ENCODE measurements at regions not wholly inside any gene's neighbourhood (a gene's known extent, or its start where the extent isn't known, plus 50 kb on each side); places are given as distances from the start of the nearest gene placed in this dataset.
"Not testable (repeated sequence)": the region's sequence is repeated elsewhere in the genome, so short reads cannot be mapped to it uniquely, and the experiment has no call there.

DNA sequence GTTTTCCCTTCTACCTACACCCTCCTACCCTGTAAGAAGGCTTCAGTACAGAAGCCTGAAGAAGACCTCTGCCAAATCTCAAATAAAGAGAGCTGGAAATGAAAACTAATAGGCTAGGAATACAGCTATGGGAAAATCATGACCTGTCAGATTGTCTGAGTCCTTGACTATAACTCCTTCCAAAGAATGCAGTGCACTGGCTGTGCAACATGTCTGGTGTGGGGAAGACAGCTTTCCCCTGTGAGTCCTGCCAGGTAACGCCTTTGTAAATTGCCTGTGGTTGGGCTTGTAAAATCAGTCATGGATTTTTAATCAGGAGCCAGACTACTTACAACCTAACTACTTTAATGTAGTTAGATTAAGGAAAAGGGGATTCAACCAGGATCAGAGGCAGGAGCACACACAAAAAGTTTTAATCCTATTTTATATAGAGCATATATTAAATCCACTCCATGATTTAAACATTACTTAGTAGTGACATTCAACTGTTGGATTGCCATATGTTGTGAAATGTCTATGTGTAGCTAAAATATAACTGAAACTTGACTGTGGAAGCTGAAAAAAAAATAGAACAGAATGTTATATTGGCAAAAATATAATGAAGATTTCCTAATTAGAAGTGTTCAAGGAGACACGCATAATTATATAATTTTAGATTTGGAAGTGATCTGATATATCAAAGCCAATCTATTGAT is 1667.8 kb downstream of the KCNT2 start:
- DNase-seq = no peak

DNA sequence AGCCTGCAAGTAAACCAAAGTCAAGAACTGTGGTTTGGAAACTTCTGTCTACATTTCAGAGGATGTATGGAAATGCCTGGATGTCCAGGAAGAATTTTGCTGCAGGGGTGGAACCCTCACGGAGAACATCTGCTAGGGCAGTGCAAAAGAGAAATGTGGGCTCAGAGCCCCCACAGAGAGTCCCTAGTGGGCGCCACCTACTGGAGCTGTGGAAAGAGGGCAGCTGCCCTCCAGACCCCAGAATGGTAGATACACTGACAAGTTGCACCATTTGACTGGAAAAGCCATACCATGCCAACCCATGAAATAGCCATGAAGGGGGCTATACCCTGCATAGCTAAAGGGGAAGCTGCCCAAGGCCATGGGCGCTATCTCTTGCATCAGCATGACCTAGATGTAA is 1672.4 kb downstream of the KCNT2 start:
- DNase-seq = no peak

DNA sequence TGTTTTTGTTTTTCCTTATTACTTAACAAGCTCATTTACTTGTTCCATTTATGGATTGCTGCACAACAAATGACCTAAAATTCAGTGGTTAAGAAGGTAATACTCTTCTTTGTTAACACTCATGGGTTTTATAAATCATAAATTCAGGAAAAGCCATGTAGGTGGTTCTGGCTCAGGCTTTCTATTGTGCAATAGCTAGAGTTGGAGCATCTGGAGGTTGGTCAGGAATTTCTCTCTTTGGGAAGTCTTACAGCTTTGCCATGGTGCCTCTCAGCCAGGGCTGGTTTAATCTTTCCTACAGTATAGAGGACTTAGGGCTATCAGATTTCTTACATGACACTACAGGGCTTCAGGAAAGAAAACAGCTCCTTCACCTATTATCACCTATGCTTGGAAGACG is 1677.1 kb downstream of the KCNT2 start:
- no peak for DNase-seq

DNA sequence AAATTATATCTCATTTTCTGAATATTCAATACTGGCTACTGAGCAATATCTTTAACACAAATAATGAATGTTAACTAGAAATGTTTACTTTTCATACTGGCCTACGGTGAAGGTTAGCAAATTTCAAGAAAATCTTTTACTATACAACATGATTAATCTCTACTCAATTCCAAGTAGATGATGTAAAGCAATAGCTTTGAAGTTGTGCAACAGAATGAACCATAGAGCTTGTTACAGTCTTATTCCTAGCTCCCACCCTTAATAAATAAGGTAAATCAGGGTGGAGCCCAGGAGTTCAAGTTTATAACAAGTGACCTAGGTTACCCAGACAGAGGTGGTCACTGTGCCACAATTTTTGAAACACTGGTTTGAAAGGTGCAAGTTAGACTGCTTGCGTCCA is 1678.1 kb downstream of the KCNT2 start:
- no peak for DNase-seq

DNA sequence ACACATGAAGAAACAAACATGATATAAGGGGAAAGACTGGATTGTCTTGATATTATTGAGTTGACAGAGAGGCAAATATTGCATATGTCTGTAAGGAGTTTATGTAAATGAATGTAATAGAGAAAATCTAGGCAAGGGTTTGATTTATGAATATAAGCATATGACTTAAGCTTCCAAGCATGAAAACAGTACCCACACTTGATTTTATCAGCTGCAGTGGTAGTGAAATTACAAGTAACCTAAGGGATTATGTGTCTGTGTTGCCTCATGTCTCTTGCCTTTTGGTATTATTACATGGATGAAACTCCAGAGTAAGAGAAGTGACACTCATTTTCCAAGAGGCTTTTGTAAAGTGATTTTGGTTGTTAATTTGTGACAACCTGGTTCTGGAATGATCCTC is 1678.9 kb downstream of the KCNT2 start:
- no peak for DNase-seq

DNA sequence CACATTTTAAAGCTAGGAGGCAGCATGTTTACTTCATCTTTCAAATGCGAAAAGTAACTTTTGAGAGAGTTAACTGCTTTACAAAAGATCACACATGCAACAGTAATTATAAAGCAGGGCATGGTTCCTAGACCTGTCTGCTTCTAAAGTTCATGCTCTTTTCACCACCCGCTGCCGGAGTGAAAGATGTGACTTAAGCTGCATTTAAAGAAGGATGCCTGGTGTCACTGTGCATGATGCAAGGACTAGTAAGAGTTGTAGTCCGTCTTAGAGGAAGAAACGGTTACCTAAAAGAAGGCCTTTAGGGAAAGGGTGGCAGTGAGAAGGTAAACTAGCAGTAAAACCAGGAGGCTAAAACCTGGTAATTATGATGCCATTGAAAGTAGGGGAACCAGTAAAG is 1689.1 kb downstream of the KCNT2 start:
- DNase-seq = no peak

DNA sequence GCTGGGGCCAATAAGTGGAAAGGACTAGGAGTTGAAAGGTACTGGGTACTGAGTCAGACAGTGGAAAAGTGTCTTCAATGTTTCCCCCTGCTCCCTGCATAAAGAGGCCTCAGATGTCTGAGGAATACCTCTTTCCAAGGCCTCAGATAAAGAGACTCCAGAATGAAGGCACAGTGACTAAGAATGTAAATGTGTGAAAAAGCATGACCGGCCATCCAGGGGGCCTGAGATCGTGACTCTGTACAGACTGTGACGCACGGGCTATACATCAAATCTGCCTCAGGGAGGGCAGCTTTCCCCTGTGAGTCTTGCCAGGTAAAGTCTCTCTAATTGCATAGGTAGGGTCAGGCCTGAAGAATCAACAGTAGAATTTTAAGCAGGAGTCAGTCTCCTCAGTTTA is 1690.5 kb downstream of the KCNT2 start:
- DNase-seq = no peak

DNA sequence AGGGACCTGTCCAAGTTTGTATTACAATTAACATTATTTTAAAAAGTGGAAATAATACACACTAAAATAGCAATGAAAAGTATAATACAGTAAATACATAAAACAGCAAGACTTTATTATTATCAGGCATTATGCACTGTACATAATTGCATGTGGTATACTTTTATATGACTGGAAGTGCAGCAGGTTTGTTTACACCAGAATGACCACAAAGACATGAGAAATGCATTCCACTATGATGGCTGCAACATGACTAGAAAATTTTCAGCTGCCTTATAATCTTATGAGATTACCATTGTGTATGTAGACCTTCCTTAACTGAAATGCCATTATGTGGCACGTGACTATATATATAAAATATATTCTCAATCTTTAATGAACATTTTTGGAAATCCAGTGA is 1699.6 kb downstream of the KCNT2 start:
- no peak for DNase-seq

DNA sequence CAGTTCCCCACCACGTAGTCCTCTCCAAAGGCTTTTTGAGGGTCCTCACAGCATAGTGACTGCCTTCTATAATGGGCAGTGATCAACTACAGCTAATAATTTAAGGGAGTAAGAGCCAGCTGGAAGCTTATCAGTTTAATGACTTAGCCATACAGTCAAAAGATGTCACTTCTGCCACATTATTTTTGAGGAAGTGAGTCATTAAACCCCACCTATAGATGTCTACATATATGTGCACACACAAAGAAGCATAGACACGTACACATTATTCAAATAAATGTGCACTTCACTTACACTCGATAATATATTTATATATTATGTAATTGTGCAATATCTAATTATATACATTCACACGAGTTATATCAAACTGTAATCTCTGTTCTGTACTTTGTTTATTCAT is 1704.7 kb downstream of the KCNT2 start:
- no peak for DNase-seq

DNA sequence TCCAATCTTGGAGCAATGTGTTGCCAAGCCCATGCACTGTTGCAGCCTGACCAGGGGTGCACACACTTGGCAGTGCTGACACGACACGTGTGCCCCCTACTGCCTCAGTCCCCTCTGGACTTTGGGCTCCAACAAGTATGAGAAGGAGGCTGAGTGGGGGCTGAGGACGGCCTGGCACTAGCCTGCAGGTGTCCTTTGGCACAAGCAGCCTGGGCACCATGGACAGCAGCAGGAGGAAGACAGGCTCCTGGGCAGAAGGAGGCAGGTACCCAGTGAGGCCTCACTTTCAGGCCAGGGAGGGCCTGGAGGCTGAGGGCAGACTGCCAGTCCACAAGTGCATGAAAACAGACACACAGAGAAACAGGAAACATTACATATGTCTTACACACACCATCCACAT is 1702.9 kb upstream of the B3GALT2 start:
- DNase-seq = no peak

DNA sequence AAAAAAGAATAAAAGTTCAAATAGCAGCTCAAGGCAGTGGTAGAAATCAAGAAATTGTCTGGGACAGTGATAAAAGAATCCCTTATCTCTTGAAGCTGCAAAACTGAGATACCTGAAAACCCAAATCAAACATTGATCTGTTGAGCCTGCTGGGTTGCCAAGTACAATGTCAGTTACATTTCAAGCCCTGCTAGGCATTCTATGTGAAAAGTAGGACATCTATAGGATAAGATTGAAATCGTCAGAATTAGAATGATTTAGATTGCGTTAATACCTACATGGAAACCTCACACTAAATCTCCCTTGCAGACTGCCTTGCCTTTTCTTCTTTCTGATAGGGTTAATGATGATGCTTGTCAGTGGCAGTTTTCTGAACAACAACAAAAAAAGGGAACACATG is 1684.4 kb upstream of the B3GALT2 start:
- DNase-seq = no peak

DNA sequence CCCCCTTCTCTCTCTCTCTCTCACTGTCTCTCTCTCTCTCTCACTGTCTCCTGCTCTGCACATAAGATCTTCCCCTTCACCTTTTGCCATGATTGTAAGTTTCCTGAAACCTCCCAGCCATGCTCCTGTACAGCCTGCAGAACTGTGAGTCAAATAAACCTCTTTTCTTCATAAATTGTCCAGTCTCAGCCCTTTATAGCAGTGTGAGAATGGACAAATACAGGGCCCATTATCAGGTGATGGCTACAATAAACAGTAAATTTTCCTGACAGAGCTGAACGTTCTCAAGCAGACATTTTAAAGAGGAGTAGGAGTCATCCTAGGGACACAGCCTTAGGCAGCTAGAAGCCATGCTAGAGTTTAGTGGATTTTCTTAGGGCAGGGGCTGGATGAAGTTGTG is 1679.7 kb upstream of the B3GALT2 start:
- no peak for DNase-seq

DNA sequence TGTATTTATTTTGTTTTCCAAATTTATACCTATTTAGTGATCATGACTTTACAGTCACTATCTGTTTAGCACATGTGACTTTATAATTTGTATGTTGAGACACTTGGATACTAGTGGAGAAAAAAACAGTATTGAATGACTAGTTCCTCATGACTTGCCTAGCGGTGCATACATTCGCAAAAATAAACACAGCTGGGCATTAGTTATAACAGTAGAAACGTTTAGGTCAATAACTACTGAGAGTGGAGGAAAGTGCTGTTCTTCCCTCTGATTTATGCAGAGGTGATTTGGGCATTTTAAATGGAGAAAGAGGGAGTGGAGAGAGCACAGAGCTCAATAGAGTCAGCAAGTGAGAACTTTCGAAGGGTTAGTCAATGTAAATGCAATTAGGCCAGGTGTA is 1679.0 kb upstream of the B3GALT2 start:
- no peak for DNase-seq

DNA sequence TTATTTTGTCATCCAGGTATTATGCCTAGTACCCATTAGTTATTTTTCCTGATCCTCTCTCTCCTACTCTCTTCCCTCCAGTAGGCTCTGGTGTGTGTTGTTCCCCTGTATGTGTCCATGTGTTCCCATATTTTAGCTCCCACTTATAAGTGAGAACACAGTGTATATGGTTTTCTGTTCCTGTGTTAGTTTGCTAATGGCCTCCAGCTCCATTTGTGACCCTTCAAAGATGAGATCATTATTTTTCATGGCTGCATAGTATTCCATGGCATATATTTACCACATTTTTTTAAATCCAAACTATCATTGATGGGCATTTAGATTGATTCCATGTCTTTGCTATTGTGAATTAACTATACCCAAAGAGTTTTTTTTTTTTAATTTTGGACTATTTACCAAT is 1675.7 kb upstream of the B3GALT2 start:
- DNase-seq = no peak

DNA sequence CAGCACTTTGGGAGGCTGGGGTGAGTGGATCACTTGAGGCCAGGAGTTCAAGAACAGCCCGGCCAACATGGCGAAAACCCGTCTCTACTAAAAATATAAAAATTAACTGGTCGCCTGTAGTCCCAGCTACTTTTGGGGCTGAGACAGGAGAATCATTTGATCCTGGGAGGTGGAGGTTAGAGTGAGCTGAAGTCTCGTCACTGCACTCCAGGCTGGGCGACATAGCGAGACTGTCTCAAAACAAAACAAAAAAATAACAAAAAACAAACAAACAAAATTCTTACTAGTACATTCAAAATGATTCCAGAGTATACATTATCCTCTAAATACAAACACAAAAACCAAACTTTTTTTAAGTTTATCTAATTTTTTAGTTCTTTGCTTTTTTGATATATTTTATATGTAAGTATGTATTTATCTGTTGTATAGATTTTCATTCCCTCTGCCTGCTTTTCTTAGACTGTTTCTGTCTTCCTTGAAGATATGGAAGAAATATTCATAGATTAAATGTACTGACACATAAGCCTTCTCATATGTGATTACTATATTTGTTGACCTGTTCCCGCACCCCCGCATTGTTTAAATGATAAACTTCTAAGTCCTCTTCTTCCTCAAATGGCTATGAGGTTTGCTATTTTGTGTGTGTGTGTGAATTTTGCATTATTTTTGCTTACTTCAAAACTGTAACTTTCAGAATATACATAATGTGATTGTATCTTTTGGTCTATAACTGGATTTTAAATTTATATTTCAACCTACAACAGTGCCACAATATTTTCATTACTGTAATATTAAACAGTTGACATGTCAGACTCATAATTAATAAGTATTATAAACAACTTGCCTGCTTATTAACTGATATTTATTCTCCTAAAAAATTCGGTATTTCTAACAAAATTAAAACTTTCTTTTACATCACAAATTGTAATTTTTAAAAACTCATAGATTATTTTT is 1674.1 kb upstream of the B3GALT2 start:
- DNase-seq = no peak

DNA sequence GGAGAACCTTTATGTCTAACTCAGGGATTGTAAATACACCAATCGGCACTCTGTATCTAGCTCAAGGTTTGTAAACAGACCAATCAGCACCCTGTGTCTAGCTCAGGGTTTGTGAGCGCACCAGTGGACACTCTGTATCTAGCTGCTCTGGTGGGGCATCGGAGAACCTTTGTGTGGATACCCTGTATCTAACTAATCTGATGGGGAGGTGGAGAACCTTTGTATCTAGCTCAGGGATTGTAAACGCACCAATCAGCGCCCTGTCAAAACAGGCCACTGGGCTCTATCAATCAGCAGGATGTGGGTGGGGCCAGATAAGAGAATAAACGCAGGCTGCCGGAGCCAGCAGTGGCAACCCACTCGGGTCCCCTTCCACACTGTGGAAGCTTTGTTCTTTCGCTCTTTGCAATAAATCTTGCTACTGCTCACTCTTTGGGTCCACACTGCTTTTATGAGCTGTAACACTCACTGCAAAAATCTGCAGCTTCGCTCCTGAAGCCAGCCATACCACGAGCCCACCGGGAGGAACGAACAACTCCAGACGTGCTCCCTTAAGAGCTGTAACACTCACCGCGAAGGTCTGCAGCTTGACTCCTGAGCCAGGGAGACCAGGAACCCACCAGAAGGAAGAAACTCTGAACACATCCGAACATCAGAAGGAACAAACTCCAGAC is 1673.2 kb upstream of the B3GALT2 start:
- not testable (repeated sequence) for DNase-seq

DNA sequence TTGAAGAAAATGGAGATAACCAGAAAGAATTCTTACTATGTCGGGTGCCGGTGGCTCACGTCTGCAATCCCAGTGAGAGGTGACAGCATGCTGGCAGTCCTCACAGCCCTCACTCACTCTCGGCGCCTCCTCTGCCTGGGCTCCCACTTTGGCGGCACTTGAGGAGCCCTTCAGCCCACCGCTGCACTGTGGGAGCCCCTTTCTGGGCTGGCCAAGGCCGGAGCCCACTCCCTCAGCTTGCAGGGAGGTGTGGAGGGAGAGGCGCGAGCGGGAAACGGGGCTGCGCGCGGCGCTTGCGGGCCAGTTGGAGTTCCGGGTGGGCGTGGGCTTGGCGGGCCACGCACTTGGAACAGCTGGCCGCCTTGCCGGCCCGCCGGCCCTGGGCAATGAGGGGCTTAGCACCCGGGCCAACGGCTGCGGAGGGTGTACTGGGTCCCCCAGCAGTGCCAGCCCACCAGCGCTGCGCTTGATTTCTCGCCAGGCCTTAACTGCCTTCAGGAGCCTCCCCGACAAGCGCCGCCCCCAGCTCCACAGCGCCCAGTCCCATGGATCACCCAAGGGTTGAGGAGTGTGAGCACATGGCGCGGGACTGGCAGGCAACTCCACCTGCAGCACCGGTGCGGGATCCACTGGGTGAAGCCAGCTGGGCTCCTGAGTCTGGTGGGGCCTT is 1672.5 kb upstream of the B3GALT2 start:
- not testable (repeated sequence) for DNase-seq

DNA sequence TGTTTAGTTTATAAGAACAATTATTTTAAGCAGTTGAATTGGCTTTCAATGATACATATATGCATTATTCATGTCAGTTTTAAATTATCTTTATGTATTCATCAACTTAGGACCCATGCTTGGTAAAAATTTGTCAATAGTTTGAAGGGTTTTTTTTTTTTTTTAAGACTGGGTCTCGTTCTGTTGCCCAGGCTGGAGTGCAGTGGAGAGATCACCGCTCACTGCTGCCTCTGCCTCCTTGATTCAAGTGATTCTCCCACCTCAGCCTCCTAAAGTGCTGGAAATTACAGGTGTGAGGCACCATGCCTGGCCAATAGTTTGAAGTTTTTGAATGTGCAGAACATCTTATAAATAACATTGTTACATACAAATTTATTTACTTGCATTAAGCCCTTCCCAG is 1671.0 kb upstream of the B3GALT2 start:
- DNase-seq = no peak

DNA sequence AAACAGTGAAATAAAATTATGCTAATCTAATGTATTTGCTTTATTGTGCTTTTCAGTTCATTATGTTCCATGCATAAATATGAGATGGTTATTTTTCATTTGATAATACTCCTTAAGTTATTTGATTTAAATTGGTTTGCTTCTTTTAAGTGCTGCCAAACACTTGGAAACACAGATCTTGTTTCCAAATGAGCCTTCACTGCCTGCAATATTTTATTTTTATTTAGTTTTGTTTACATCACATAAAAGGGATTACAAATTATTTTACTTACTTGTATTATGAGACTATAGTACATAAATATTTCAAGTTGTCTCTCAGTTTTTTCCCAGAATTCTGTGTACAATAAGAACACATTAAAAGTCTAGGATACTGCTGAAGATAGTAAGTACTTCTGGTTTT is 1662.4 kb upstream of the B3GALT2 start:
- DNase-seq = no peak

DNA sequence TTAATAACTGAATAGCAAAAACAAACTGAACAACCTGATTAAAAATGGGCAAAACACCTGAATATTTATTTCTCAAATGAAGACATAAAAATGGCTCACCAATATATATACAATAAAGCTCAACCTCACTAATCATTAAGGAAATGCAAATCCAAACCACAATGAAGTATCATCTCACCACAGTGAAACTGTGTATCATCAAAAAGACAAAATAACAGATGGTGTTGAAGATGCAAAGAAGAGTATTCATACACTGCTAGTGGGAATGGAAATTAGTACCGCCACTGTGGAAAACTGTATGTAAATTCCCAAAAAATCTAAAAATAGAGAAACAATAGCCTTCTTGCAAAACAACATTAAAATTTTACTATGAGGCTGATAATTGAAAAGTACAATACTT is 1660.1 kb upstream of the B3GALT2 start:
- no peak for DNase-seq

DNA sequence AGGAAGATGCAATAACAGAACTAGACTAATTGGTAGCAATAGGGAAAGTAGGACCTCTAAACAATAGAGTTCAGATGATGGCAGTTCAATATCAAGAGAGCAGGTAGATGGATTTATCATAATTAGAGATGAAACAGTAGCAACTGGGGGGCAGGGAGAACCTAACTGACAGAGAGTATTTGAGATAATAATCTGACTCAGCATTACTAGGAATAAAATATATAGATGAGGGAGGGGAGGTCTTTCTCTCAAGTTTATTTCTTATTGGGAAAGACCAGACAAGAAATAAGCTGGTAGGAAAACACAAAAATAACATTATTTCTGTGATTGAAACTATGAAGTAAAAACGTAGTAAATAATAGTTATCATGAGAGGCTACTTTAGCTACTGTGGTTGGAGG is 1656.7 kb upstream of the B3GALT2 start:
- no peak for DNase-seq

DNA sequence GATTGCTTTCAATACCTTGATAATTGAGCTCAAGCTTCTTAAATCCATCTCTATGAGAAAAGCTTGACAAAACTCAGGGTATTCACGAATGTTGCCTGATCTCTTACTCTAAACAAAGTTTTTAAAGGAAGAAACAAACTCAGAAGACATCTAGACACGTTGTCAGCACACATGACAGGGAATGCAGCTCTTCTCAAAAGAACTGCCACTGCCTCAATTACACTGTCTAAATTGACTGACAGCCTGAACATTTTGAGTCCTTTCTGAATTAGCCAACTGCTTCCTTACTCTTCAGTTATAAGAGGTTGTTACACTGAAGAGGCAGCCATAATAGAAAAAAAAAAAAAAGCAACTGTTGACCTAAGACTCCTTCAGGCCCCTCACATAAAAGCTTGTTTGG is 1646.7 kb upstream of the B3GALT2 start:
- no peak for DNase-seq

All from amygdala (tissue), 56 donors.